HAP-1 (cell line): ENCODE measurements at regions not wholly inside any gene's neighbourhood (a gene's known extent, or its start where the extent isn't known, plus 50 kb on each side); places are given as distances from the start of the nearest gene placed in this dataset.
"Not testable (repeated sequence)": the region's sequence is repeated elsewhere in the genome, so short reads cannot be mapped to it uniquely, and the experiment has no call there.

Source experiments
- DNase-seq, 2 experiments: peaks; one replicate each; pipeline ENCODE4 v3.0.0-alpha.2; 2016 to 2020; ENCODE audit warnings: low spot score in 2 of 2
- H3K27me3 ChIP-seq: fragments of 250-450 bp; sonication (Bioruptor Pico); 2 replicates; pipeline ENCODE4 v1.5.1; 2020; ENCODE audit warnings: low read depth, mild to moderate bottlenecking, moderate library complexity
- H3K36me3 ChIP-seq: fragments of 250-450 bp; sonication (Bioruptor Pico); replicated peaks from 2 replicates; pipeline ENCODE4 v1.5.1; 2020; ENCODE audit warnings: mild to moderate bottlenecking
- H3K4me1 ChIP-seq: fragments of 250-450 bp; sonication (Bioruptor Pico); 2 replicates; pipeline ENCODE4 v1.5.1; 2020; ENCODE audit warnings: mild to moderate bottlenecking
- H3K4me3 ChIP-seq: fragments of 250-450 bp; sonication (Bioruptor Pico); 2 replicates; pipeline ENCODE4 v1.5.1; 2020; ENCODE audit warnings: mild to moderate bottlenecking, moderate library complexity
- H3K9me3 ChIP-seq: fragments of 250-450 bp; sonication (Bioruptor Pico); 2 replicates; pipeline ENCODE4 v1.5.1; 2020; ENCODE audit warnings: mild to moderate bottlenecking, moderate library complexity
- in situ Hi-C: fragments of 300-500 bp; cut with MboI; formaldehyde crosslinking; loops from 3 replicates; pipeline ENCODE4 v1.14.3; 2020; ENCODE audit warnings: low sequenced_read_pairs, inconsistent platforms, mixed read lengths

DNA sequence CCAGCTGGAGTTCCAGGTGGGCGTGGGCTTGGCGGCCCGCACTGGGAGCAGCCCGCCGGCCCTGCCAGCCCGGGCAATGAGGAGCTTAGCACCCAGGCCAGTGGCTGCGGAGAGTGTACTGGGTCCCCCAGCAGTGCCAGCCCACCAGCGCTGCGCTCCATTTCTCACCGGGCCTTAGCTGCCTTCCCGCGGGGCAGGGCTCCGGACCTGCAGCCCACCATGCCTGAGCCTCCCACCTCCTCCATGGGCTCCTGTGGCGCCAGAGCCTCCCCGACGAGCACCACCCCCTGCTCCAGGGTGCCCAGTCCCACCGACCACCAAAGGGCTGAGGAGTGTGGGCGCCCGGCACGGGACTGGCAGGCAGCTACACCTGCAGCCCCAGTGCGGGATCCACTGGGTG lies 1075.3 kb downstream of the SI start:
- H3K27me3 ChIP-seq, in situ Hi-C loops, H3K9me3 ChIP-seq, H3K4me1 ChIP-seq, DNase-seq, H3K36me3 ChIP-seq, H3K4me3 ChIP-seq: not testable (repeated sequence)

DNA sequence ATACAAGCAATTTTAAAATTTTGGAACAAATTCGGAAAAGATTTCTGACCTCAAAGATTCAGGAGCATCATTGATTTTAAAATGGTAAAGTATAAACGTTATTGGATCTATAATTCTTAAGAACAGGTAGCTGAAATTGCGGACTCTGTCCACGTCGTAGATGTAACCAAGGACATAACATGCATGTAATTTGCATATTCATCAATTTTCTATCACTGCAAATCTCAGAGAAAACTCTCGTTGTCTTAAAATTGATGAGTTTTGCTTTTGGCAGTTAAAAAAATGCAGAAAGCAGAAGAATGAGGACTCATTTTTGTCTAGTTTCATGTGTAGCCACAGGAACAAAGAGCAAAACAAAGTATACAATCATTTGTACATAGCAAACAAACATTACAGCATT lies 1094.4 kb downstream of the SI start:
- in situ Hi-C loops = no loop called here
- no peak for DNase-seq
- H3K4me1 ChIP-seq = no peaks in the 10 kb centered on the region

DNA sequence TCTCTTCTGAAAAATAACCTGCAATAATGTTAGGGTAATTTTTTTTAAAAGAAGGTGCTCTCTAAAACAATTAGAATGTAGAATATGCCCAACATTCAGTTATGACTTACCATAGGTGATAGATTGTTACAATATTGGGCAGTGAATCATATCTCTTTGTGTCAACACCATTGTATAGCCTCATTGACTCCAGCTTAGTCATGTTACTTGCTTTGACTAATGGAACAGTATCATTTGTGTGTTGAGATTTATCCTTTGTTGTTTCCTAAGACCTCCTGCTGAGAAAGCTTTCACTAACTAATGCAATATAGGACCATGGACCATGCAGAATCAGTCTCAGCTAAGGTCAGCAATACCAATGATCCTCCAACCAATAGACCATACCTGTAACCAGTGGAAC lies 1106.4 kb downstream of the SI start:
- in situ Hi-C loops = no loop called here
- Histone ChIP-seq H3K4me1 (no peaks in the 10 kb centered on the region), H3K4me3 (no peak overlapping the region), H3K27me3 (no peaks in the 10 kb centered on the region), H3K9me3 (no peaks in the 10 kb centered on the region), H3K36me3 (no peaks in the 10 kb centered on the region)
- no peak for DNase-seq

More for the DNA sequence above, 1094.4 kb downstream of the SI start:
- H3K4me3 ChIP-seq = no peak overlapping the region
- no peaks in the 10 kb centered on the region for H3K36me3 ChIP-seq
- no peaks in the 10 kb centered on the region for H3K27me3 ChIP-seq
- H3K9me3 ChIP-seq = no peaks in the 10 kb centered on the region

DNA sequence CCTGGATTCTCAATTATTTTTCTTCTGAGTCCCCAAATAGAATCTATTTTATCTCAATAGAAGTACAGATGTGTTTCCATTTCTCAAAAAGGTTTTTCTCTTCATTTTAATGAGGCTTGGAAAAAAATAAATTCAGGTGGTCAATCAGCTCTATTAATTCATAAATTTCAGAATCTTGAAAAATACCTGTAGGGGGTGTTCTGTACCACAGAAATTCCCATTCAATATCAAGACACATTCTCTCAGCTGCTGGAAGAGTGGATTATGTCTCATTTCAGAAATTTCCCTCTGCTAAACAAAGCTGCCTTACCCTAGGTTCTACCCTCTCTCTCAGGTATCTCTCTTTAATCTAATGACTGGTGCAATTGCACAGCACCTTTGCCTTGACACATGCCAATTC lies 1121.2 kb downstream of the SI start:
- no peaks in the 10 kb centered on the region for H3K27me3 ChIP-seq

DNA sequence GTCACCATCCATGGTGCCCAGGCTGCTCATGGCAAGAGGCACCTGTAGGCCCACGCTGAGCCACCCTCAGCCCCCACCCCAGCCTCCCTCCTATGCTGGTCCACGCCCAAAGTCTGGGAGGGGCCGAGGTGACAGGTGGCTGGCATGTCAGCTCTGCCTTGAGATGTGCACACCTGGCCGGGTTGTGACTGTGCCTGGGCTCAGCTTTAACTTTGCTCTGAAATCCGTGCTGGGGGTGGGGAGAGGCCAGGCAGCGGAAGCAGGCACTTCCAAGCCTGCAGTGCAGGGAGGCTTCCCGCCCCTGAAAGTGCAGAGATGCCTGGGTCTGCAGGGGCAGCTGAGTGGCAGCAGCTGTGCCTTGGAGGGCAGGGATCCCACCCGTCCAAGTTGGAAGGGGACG lies 1124.8 kb downstream of the SI start:
- no peaks in the 10 kb centered on the region for H3K27me3 ChIP-seq
- H3K4me3 ChIP-seq = no peak overlapping the region
- in situ Hi-C loops = no loop called here
- H3K4me1 ChIP-seq = peaks cover 4% of the 10 kb centered on the region; the same call in 1 of the 2 replicates
- no peaks in the 10 kb centered on the region for H3K36me3 ChIP-seq
- no peaks in the 10 kb centered on the region for H3K9me3 ChIP-seq
- no peak for DNase-seq

More for the DNA sequence above, 1121.2 kb downstream of the SI start:
- Histone ChIP-seq H3K4me1 (no peaks in the 10 kb centered on the region), H3K36me3 (no peaks in the 10 kb centered on the region), H3K9me3 (no peaks in the 10 kb centered on the region), H3K4me3 (no peak overlapping the region)
- no peak for DNase-seq
- in situ Hi-C loops = no loop called here

DNA sequence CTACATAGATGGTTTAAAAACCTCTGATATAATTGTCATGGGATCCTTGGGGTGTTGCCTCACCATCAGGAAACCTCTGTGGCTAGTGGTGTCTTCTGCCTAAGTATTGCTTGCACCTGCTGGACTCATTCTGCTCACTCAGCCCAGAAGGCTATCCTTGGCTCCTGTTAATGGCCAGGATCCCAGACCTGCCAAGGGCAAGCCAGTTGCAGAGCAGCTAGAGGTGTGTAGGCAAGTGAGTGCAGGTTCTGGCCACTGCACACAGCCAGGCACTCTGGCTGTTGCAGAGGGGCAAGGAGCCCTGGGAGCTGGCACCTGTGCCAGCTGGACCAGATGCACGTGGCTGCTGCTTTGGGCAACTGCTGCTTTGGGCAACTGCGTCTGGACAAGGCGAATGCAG lies 1125.8 kb downstream of the SI start:
- no peak overlapping the region for H3K4me3 ChIP-seq
- in situ Hi-C loops = no loop called here
- no peaks in the 10 kb centered on the region for H3K36me3 ChIP-seq
- no peaks in the 10 kb centered on the region for H3K9me3 ChIP-seq
- no peaks in the 10 kb centered on the region for H3K27me3 ChIP-seq
- H3K4me1 ChIP-seq = peaks cover 4% of the 10 kb centered on the region; the same call in 1 of the 2 replicates
- no peak for DNase-seq

DNA sequence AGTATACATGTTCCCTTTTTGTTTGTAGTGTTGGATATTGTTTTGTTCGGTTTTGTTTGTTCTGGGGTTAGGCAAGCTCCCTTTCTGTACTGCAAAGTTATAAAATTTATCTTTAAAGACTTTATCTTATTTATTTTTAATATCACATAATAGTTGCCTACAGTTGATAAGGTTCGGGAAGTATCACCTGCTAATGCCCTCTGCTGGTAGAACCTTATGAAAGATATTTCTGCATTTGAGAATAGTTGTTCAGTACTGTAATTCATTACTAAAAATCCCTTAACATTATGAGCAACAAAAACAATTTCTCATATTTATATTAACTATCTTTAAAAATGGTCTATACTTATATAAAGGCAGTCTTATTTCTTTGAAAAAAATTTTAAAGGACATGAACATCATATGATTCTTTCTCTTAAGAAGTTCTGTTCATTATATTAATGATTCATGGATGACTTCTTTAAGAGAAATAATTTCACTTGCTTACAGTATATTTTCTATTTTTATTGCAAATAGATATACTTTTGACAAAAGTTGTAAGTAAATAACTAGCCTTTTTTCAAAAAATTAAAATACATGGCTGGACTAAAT lies 1126.8 kb downstream of the SI start:
- no peaks in the 10 kb centered on the region for H3K9me3 ChIP-seq
- H3K36me3 ChIP-seq = no peaks in the 10 kb centered on the region
- in situ Hi-C loops = no loop called here
- H3K4me3 ChIP-seq = no peak overlapping the region
- peak in 1 of 2 experiments; percentile 8 for DNase-seq
- peaks cover 4% of the 10 kb centered on the region; the same call in 1 of the 2 replicates for H3K4me1 ChIP-seq
- no peaks in the 10 kb centered on the region for H3K27me3 ChIP-seq

DNA sequence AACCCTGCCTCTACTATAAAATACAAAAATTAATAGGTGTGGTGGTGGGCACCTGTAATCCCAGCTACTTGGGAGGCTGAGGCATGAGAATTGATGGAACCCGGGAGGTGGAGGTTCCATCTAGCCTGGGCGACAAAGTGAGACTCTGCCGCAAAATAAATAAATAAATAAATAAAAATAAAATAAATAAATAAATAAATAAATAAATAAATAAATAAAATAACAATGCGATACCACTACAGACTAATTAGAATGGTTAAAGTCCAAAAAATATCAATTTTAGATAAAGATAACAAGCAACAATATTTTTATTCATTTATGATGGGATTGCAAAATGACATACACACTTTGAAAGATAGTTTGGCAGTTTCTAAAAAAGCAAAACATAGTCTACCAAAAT lies 1131.5 kb downstream of the SI start:
- in situ Hi-C loops = no loop called here
- no peaks in the 10 kb centered on the region for H3K36me3 ChIP-seq
- no peak for DNase-seq

DNA sequence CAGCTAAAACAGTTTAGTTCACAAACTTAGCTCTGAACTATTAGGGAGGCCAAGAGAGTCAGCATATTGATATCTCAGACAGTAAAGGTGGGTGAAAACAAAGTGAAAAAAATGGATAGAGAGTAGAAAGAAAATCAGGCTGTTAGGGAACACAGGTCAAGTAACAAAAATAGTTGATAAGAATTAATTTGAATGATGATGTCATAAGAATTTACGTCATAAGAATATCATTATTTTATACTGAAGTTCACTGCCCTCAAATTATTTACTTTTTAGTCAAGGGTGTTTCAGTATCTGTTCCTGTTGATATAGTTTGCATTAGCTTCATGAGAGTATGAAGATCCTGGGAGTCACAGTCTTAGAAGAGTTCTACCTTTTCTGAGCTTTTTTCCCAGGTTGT lies 1134.6 kb downstream of the SI start:
- in situ Hi-C loops = no loop called here

More for the DNA sequence above, 1131.5 kb downstream of the SI start:
- H3K4me1 ChIP-seq = peaks cover 4% of the 10 kb centered on the region; the same call in 1 of the 2 replicates
- H3K27me3 ChIP-seq = no peaks in the 10 kb centered on the region
- no peaks in the 10 kb centered on the region for H3K9me3 ChIP-seq
- no peak overlapping the region for H3K4me3 ChIP-seq

DNA sequence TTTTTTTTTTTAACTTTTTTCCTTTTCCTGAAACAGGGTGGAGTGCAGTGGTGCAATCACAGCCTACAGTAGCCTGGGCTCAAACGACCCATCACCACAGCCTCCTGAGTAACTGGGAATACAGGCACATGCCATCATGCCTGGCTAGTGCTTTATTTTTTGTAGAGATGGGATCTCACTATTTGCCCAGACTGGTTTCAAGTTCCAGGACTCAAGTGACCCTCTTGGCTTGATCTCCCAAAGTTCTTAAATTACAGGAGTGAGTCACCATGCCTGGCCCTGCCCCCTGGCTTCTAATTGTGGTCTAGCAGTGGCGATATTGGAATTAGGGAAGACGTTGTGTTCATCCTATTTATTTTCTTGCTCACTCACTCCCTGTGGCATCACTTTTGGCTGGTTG lies 1138.4 kb downstream of the SI start:
- no peak overlapping the region for H3K4me3 ChIP-seq
- DNase-seq = no peak
- H3K27me3 ChIP-seq = no peaks in the 10 kb centered on the region
- H3K36me3 ChIP-seq = no peaks in the 10 kb centered on the region
- no peaks in the 10 kb centered on the region for H3K9me3 ChIP-seq
- H3K4me1 ChIP-seq = no peaks in the 10 kb centered on the region
- in situ Hi-C loops = no loop called here

More for the DNA sequence above, 1134.6 kb downstream of the SI start:
- H3K27me3 ChIP-seq = no peaks in the 10 kb centered on the region
- H3K9me3 ChIP-seq = no peaks in the 10 kb centered on the region
- no peaks in the 10 kb centered on the region for H3K36me3 ChIP-seq
- no peak overlapping the region for H3K4me3 ChIP-seq
- no peak for DNase-seq
- H3K4me1 ChIP-seq = no peaks in the 10 kb centered on the region

DNA sequence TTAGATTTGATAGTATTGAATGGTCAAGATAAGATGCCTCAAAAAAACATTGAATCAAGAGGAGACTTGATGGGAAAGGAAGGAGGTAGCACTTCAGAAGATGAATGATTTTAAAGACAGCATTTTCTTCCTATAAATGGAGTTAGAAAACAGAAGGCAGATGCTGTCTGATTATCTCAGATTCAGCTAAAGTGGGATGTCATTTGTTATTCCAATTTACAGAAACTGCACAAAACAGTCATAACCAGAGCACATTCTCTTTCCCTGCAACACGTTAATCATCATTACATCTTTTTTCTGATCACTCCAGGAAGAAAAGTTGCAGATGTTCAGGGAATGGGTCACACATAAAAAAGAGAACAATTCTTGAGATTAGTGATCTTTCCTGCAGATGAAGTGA lies 1141.8 kb downstream of the SI start:
- in situ Hi-C loops = no loop called here

DNA sequence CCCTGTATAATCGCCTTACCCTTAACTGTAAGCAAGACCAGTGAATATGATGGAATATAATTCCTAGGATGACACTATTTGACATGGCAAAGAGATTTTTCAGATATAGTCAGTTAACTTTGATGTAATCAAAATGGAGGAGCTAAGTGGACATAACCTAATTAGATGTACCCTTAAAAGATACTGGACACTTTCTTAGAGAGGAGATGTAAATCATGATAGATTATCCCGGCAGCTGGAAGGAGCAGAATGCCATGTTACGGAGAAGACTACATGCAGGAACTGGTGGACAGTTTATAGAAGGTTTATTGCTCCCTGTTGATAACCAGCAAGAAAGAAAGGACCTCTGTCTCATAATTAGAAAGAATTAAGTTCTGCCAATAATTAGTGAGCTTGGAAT lies 1142.9 kb downstream of the SI start:
- no peak for DNase-seq
- Histone ChIP-seq H3K27me3 (no peaks in the 10 kb centered on the region), H3K36me3 (no peaks in the 10 kb centered on the region), H3K4me1 (no peaks in the 10 kb centered on the region), H3K4me3 (no peak overlapping the region), H3K9me3 (no peaks in the 10 kb centered on the region)
- in situ Hi-C loops = no loop called here

More for the DNA sequence above, 1141.8 kb downstream of the SI start:
- no peaks in the 10 kb centered on the region for H3K9me3 ChIP-seq
- H3K4me3 ChIP-seq = no peak overlapping the region
- H3K36me3 ChIP-seq = no peaks in the 10 kb centered on the region
- no peaks in the 10 kb centered on the region for H3K27me3 ChIP-seq
- no peak for DNase-seq
- H3K4me1 ChIP-seq = no peaks in the 10 kb centered on the region

DNA sequence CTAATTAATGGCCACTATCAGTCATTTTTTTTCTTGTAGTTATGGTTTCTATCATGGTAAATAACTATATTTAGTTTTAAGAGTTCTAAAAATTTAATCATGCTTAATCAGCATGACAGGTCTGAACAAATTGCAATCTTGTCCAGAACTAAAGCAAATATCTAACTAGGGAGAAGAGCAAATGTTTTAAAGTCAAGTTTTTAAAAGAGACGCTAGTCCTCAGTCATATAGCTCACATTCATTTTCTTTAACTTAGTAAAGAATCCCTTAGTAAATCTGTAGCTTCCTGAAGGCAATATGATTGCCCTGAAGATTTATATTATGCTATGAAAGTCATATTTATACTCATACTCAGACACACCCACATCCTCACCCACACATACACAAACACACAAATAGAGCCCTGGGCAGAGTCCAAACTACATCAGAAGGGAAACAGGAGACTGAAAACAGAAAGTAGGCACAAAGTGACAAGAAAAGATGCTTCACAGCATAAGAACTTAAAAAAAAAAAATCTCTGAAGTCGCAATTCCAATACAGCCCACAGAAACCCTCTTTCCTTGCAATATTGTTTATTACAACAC lies 1149.1 kb downstream of the SI start:
- Histone ChIP-seq H3K9me3 (no peaks in the 10 kb centered on the region), H3K36me3 (no peaks in the 10 kb centered on the region), H3K4me3 (no peak overlapping the region), H3K4me1 (peaks cover 10% of the 10 kb centered on the region), H3K27me3 (no peaks in the 10 kb centered on the region)
- in situ Hi-C loops = no loop called here
- DNase-seq = no peak

DNA sequence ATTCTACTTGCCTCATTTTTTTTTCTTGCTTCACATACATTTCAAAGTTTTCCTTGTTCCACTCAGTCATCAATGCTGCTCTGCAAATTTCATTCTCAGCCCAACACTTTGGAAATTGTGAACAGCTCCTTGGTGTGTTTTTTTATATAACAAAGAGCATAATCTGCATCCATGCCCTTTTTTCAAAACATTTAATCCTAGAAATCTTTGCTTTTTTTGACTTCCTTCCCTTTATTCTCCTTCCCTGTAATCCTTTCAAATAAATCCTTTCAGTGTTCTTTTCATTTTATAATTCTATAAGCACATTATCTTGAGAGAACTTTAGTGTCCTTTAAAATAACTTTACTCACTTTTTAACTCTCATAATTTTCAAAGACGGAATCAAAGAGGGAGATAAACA lies 1150.8 kb downstream of the SI start:
- no peaks in the 10 kb centered on the region for H3K9me3 ChIP-seq
- in situ Hi-C loops = no loop called here

DNA sequence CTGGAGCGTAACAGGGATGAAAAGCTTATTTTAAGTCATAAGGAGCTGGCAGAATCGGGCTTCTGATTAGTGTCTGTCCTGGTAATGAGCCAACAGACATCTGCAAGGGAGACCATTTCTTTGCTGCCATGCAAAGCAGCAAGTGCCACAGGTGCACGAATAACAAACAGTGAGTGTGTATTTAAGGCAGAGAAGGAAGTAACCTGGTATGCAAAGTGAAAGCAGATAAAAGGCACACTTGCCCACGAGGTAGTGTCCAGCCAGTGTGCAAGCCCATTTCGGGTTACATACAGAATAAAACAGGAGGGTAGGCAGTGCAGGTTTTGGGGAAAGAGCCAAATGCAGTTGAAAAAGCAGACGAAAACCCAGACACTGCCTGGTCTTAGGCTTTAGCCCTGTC lies 1153.7 kb downstream of the SI start:
- Histone ChIP-seq H3K9me3 (no peaks in the 10 kb centered on the region), H3K27me3 (no peaks in the 10 kb centered on the region), H3K36me3 (no peaks in the 10 kb centered on the region), H3K4me1 (peaks cover 10% of the 10 kb centered on the region), H3K4me3 (no peak overlapping the region)
- in situ Hi-C loops = no loop called here
- no peak for DNase-seq

More for the DNA sequence above, 1150.8 kb downstream of the SI start:
- DNase-seq = peak in 1 of 2 experiments; percentile 70
- H3K27me3 ChIP-seq = no peaks in the 10 kb centered on the region
- no peaks in the 10 kb centered on the region for H3K36me3 ChIP-seq
- peaks cover 10% of the 10 kb centered on the region for H3K4me1 ChIP-seq
- H3K4me3 ChIP-seq = no peak overlapping the region
